ENCODE measurements at regions not wholly inside any gene's neighbourhood (a gene's known extent, or its start where the extent isn't known, plus 50 kb on each side); places are given as distances from the start of the nearest gene placed in this dataset.
"Not testable (repeated sequence)": the region's sequence is repeated elsewhere in the genome, so short reads cannot be mapped to it uniquely, and the experiment has no call there.

GRCh38 chrX:40949071-40949470, 136.2 kb upstream of the USP9X start:
- no peak for DNase-seq (ENCODE audit: low read depth in 2 of 2)

- DNase-seq (ENCODE audit: low read depth in 2 of 2), result no peak
Observed at GRCh38 chrX:40950546-40950945, 134.7 kb upstream of the USP9X start.

GRCh38 chrX:40951407-40951806, 133.8 kb upstream of the USP9X start:
- DNase-seq (ENCODE audit: low read depth in 2 of 2), result not testable (repeated sequence)

GRCh38 chrX:40952855-40953254, 132.4 kb upstream of the USP9X start:
- DNase-seq (ENCODE audit: low read depth in 2 of 2), result no peak

GRCh38 chrX:40953369-40953768, 131.9 kb upstream of the USP9X start:
- DNase-seq (ENCODE audit: low read depth in 2 of 2), result no peak

- DNase-seq (ENCODE audit: low read depth in 2 of 2), result no peak
Observed at GRCh38 chrX:40960041-40960440, 125.2 kb upstream of the USP9X start.

- no peak for DNase-seq (ENCODE audit: low read depth in 2 of 2)
Observed at GRCh38 chrX:40962793-40963407, 122.3 kb upstream of the USP9X start.

- DNase-seq (ENCODE audit: low read depth in 2 of 2), result no peak
Observed at GRCh38 chrX:40964008-40964407, 121.2 kb upstream of the USP9X start.

GRCh38 chrX:40964633-40965586, 120.3 kb upstream of the USP9X start:
- DNase-seq (ENCODE audit: low read depth in 2 of 2), result no peak

GRCh38 chrX:40966213-40966820, 118.9 kb upstream of the USP9X start:
- no peak for DNase-seq (ENCODE audit: low read depth in 2 of 2)

GRCh38 chrX:40968180-40968579, 117.1 kb upstream of the USP9X start:
- DNase-seq (ENCODE audit: low read depth in 2 of 2), result no peak

- DNase-seq (ENCODE audit: low read depth in 2 of 2), result no peak
Observed at GRCh38 chrX:40971736-40972135, 113.5 kb upstream of the USP9X start.

- DNase-seq (ENCODE audit: low read depth in 2 of 2), result no peak
Observed at GRCh38 chrX:40973619-40974018, 111.6 kb upstream of the USP9X start.

GRCh38 chrX:40975951-40976350, 109.3 kb upstream of the USP9X start:
- no peak for DNase-seq (ENCODE audit: low read depth in 2 of 2)

- DNase-seq (ENCODE audit: low read depth in 2 of 2), result no peak
Observed at GRCh38 chrX:40976981-40977380, 108.3 kb upstream of the USP9X start.

- DNase-seq (ENCODE audit: low read depth in 2 of 2), result no peak
Observed at GRCh38 chrX:40984962-40985361, 100.3 kb upstream of the USP9X start.

- DNase-seq (ENCODE audit: low read depth in 2 of 2), result no peak
Observed at GRCh38 chrX:40987413-40987812, 97.8 kb upstream of the USP9X start.

GRCh38 chrX:40988100-40988499, 97.1 kb upstream of the USP9X start:
- DNase-seq (ENCODE audit: low read depth in 2 of 2), result no peak

GRCh38 chrX:40993395-40993794, 91.8 kb upstream of the USP9X start:
- DNase-seq (ENCODE audit: low read depth in 2 of 2), result not testable (repeated sequence)

- DNase-seq (ENCODE audit: low read depth in 2 of 2), result no peak
Observed at GRCh38 chrX:40996886-40997530, 88.2 kb upstream of the USP9X start.

- DNase-seq (ENCODE audit: low read depth in 2 of 2), result no peak
Observed at GRCh38 chrX:40998123-40998522, 87.1 kb upstream of the USP9X start.

- DNase-seq (ENCODE audit: low read depth in 2 of 2), result no peak
Observed at GRCh38 chrX:41001327-41001726, 83.9 kb upstream of the USP9X start.

Data from stimulated activated CD8-positive, alpha-beta memory T cell treated with anti-CD3 and anti-CD28 coated beads, Interleukin-15, amount 100 ng/mL, for 4 hours (primary cell).